Endothelial cell of umbilical vein (primary cell): ENCODE measurements at regions not wholly inside any gene's neighbourhood (a gene's known extent, or its start where the extent isn't known, plus 50 kb on each side); places are given as distances from the start of the nearest gene placed in this dataset.

Source experiments
- BruUV-seq: library from RNA; stranded (reverse); fragments of 400-500 nt; replicated peaks from 2 replicates; lab custom pipeline; 2021; lab: Mats Ljungman, UMichigan
- CTCF ChIA-PET: fragments of 300-600, 350-600 bp; sonication (Branson Sonifier 250); formaldehyde crosslinking; loops from one replicate; lab custom pipeline; 2021; ENCODE audit warnings: antibody characterized with exemption, inconsistent platforms; lab: Charles Lee
- POLR2A ChIA-PET: fragments of 300-600, 350-600 bp; sonication (Branson Sonifier 250); formaldehyde crosslinking; loops from one replicate; lab custom pipeline; 2021; ENCODE audit warnings: antibody characterized with exemption, inconsistent platforms; lab: Charles Lee
- DNase-seq: peaks from one replicate; pipeline ENCODE4 v3.0.0-alpha.2; 2011; ENCODE audit warnings: low read depth, low spot score
- FAIRE-seq: peaks from 2 replicates; lab custom pipeline; 2011; peaks lifted over from hg19 to GRCh38; lab: Jason Lieb, UNC
- H2AFZ ChIP-seq: 2 replicates; pipeline ENCODE4 v1.6.0; 2012; ENCODE audit warnings: low read depth, low read length, control low read depth, inconsistent platforms
- H3K27ac ChIP-seq: 2 replicates; pipeline ENCODE4 v1.5.1; 2011; ENCODE audit warnings: low read depth, mild to moderate bottlenecking, control low read depth, low read length, moderate library complexity; ENCODE audit not compliant: insufficient read depth
- H3K27me3 ChIP-seq, 2 experiments: 2 replicates each; pipeline versions ENCODE4 v1.6.0 to v1.6.1; 2011; ENCODE audit warnings: low read length in 2 of 2, mixed read lengths in 1 of 2; ENCODE audit not compliant: control insufficient read depth in 2 of 2, insufficient read depth in 2 of 2
- H3K36me3 ChIP-seq, 2 experiments: 2 replicates in 1 of 2; 3 replicates in 1 of 2; pipeline ENCODE4 v1.5.1; 2011; ENCODE audit warnings: low read length in 2 of 2, mild to moderate bottlenecking in 1 of 2, moderate library complexity in 1 of 2; ENCODE audit not compliant: control insufficient read depth in 2 of 2, insufficient read depth in 2 of 2; ENCODE audit errors: extremely low read depth in 1 of 2
- H3K4me1 ChIP-seq: 3 replicates; pipeline ENCODE4 v1.5.1; 2011; ENCODE audit warnings: mild to moderate bottlenecking, low read length; ENCODE audit not compliant: control insufficient read depth, insufficient read depth; ENCODE audit errors: extremely low read depth
- H3K4me2 ChIP-seq: 2 replicates; pipeline ENCODE4 v1.6.1; 2011; ENCODE audit warnings: low read length, control low read depth, mixed read lengths; ENCODE audit not compliant: insufficient read depth
- H3K4me3 ChIP-seq, 3 experiments: fragments of 200-600 bp in 1 of 3; sonication (generic), shearing (Covaris generic) in 1 of 3; replicated peaks in 1 of 3; 2 replicates each; pipeline ENCODE4 v1.5.1; 2011 to 2016; ENCODE audit warnings: control low read depth in 3 of 3, low read length in 3 of 3, mild to moderate bottlenecking in 2 of 3, inconsistent platforms in 1 of 3, low read depth in 1 of 3, moderate library complexity in 1 of 3; ENCODE audit not compliant: insufficient read depth in 1 of 3
- H3K79me2 ChIP-seq: 2 replicates; pipeline ENCODE4 v1.6.0; 2012; ENCODE audit warnings: low read length, inconsistent platforms; ENCODE audit not compliant: control insufficient read depth, insufficient read depth
- H3K9ac ChIP-seq: replicated peaks from 2 replicates; pipeline ENCODE3; 2011; ENCODE audit warnings: low read length, control low read depth; ENCODE audit not compliant: insufficient read depth; ENCODE audit errors: extremely low read depth
- H3K9me1 ChIP-seq: replicated peaks from 3 replicates; pipeline ENCODE4 v1.6.0; 2011; ENCODE audit warnings: mild to moderate bottlenecking, low read length; ENCODE audit not compliant: control insufficient read depth, insufficient read depth; ENCODE audit errors: extremely low read depth
- H3K9me3 ChIP-seq: replicated peaks from 2 replicates; pipeline ENCODE4 v1.5.1; 2012; ENCODE audit warnings: low read length, inconsistent platforms; ENCODE audit not compliant: control insufficient read depth, insufficient read depth
- H4K20me1 ChIP-seq: replicated peaks from 2 replicates; pipeline ENCODE3; 2011; ENCODE audit warnings: mild to moderate bottlenecking, low read length; ENCODE audit not compliant: control insufficient read depth, insufficient read depth; ENCODE audit errors: extremely low read depth
- CTCF ChIP-seq, 2 donors: IDR thresholded peaks; 1 replicate in 1 of 2; 2 replicates in 1 of 2; pipeline ENCODE4 v1.5.1; 2011; ENCODE audit warnings: low read length in 2 of 2, mild to moderate bottlenecking in 2 of 2, moderate library complexity in 2 of 2, control low read depth in 1 of 2, inconsistent platforms in 1 of 2, low read depth in 1 of 2; ENCODE audit not compliant: insufficient read depth in 1 of 2; ENCODE audit errors: extremely low read depth in 1 of 2
- EZH2 ChIP-seq: IDR thresholded peaks from 2 replicates; pipeline ENCODE4 v1.6.1; 2012; ENCODE audit warnings: borderline replicate concordance, low read depth, mild to moderate bottlenecking, moderate library complexity, low read length, inconsistent platforms; ENCODE audit not compliant: severe bottlenecking
- FOS ChIP-seq: IDR thresholded peaks from 2 replicates; pipeline ENCODE4 v1.6.1; 2011; ENCODE audit warnings: mild to moderate bottlenecking, low read length, moderate library complexity, borderline replicate concordance; ENCODE audit not compliant: insufficient read depth
- GATA2 ChIP-seq: IDR thresholded peaks from 2 replicates; pipeline ENCODE4 v1.7.0; 2011; ENCODE audit warnings: low read depth, mild to moderate bottlenecking, moderate library complexity, mixed read lengths, low read length; ENCODE audit not compliant: insufficient read length, insufficient read depth
- JUN ChIP-seq: IDR thresholded peaks from 2 replicates; pipeline ENCODE4 v1.6.1; 2011; ENCODE audit warnings: borderline replicate concordance, low read depth; ENCODE audit not compliant: insufficient read length, insufficient read depth
- MAX ChIP-seq: IDR thresholded peaks from 2 replicates; pipeline ENCODE4 v1.6.1; 2011; ENCODE audit not compliant: insufficient read depth, insufficient read length
- MYC ChIP-seq: IDR thresholded peaks from one replicate; pipeline ENCODE4 v1.6.1; 2011; ENCODE audit warnings: mild to moderate bottlenecking, low read depth, low read length
- POLR2A ChIP-seq: IDR thresholded peaks from 2 replicates; pipeline ENCODE4 v1.6.1; 2012; ENCODE audit warnings: low read depth, mild to moderate bottlenecking, control low read depth, low read length
- POLR2AphosphoS5 ChIP-seq: IDR thresholded peaks from 2 replicates; pipeline ENCODE4 v1.6.1; 2012; ENCODE audit warnings: low read depth, mild to moderate bottlenecking, control low read depth, low read length, moderate library complexity; ENCODE audit not compliant: insufficient read depth
- dilution Hi-C: fragments of 300-500 bp; cut with MboI; formaldehyde crosslinking; loops from one replicate; pipeline ENCODE4 v1.15.0; 2019; ENCODE audit warnings: low sequenced_read_pairs; ENCODE audit not compliant: extremely low pct_ligation_motif_present
- intact Hi-C: fragments of 100-400 bp; cut with micrococcal nuclease; formaldehyde crosslinking; loops from one replicate; pipeline ENCODE4 v1.10.0; 2022

- BruUV-seq = no TSS peak
- H4K20me1 ChIP-seq = no peaks in the 10 kb centered on the region
- H3K9me1 ChIP-seq = no peaks in the 10 kb centered on the region
- no peak for TF ChIP-seq EZH2
- no peak for TF ChIP-seq MAX
- no peak for TF ChIP-seq JUN
- TF ChIP-seq MYC = no peak
- TF ChIP-seq POLR2AphosphoS5 = no peak
- TF ChIP-seq CTCF (IDR thresholded peaks at IDR 0.05; ENCODE audit: extremely low read depth in 1 of 2, insufficient read depth in 1 of 2, low read depth in 1 of 2, low read length in 2 of 2) = no peak
- TF ChIP-seq FOS = no peak
- TF ChIP-seq POLR2A = no peak
- TF ChIP-seq GATA2 = no peak
- dilution Hi-C loops (no loop called here), intact Hi-C loops (no loop called here)
- H3K9me3 ChIP-seq = no peaks in the 10 kb centered on the region
- DNase-seq (no peak), FAIRE-seq (no peak)
- H3K27me3 ChIP-seq = no peaks in the 10 kb centered on the region
- no peak overlapping the region for H3K27ac ChIP-seq
- H3K4me3 ChIP-seq = no peak overlapping the region
- no peaks in the 10 kb centered on the region for H3K79me2 ChIP-seq
- H3K36me3 ChIP-seq = no peaks in the 10 kb centered on the region
- H2AFZ ChIP-seq = no peak overlapping the region
- no peaks in the 10 kb centered on the region for H3K4me1 ChIP-seq
- no peak overlapping the region for H3K4me2 ChIP-seq
- ChIA-PET POLR2A (no interaction called here), CTCF (no interaction called here)
- H3K9ac ChIP-seq = no peak overlapping the region
These were observed 265.5 kb upstream of the PAPPA start for GRCh38 chr9:115888131-115888530.
